H9 (cell line): ENCODE measurements at regions not wholly inside any gene's neighbourhood (a gene's known extent, or its start where the extent isn't known, plus 50 kb on each side); places are given as distances from the start of the nearest gene placed in this dataset.

Experiments
- DNase-seq: peaks from one replicate; pipeline ENCODE4 v3.0.0-alpha.2; 2017
- H2AFZ ChIP-seq: one replicate; pipeline ENCODE4 v1.6.1; 2013; ENCODE audit warnings: mild to moderate bottlenecking, low read length, control low read depth, moderate library complexity
- H2AK5ac ChIP-seq: 2 replicates; pipeline ENCODE4 v1.6.1; 2013; ENCODE audit warnings: low read length, control low read depth, mixed read lengths; ENCODE audit not compliant: insufficient read length
- H2BK120ac ChIP-seq: one replicate; pipeline ENCODE4 v1.6.1; 2013; ENCODE audit warnings: low read depth, mild to moderate bottlenecking, low read length, control low read depth, inconsistent platforms; ENCODE audit not compliant: poor library complexity, severe bottlenecking
- H2BK12ac ChIP-seq: 2 replicates; pipeline ENCODE4 v1.6.1; 2013; ENCODE audit warnings: low read length, control low read depth, mixed read lengths, low read depth; ENCODE audit not compliant: insufficient read length
- H2BK15ac ChIP-seq: 2 replicates; pipeline ENCODE4 v1.6.1; 2013; ENCODE audit warnings: low read depth, low read length, control low read depth
- H2BK20ac ChIP-seq: one replicate; pipeline ENCODE4 v1.6.1; 2013; ENCODE audit warnings: low read depth, mild to moderate bottlenecking, low read length, control low read depth, inconsistent platforms; ENCODE audit not compliant: poor library complexity, severe bottlenecking
- H2BK5ac ChIP-seq: 2 replicates; pipeline ENCODE4 v1.6.1; 2013; ENCODE audit warnings: low read length, control low read depth, mixed read lengths; ENCODE audit not compliant: insufficient read length
- H3K14ac ChIP-seq: 2 replicates; pipeline ENCODE4 v1.6.1; 2013; ENCODE audit warnings: low read length, control low read depth; ENCODE audit not compliant: insufficient read depth
- H3K18ac ChIP-seq: 2 replicates; pipeline ENCODE4 v1.6.1; 2013; ENCODE audit warnings: low read depth, mild to moderate bottlenecking, mixed read lengths, low read length, control low read depth; ENCODE audit not compliant: insufficient read length
- H3K23ac ChIP-seq: 2 replicates; pipeline ENCODE4 v1.6.1; 2013; ENCODE audit warnings: low read length, control low read depth, mixed read lengths, low read depth; ENCODE audit not compliant: insufficient read length
- H3K23me2 ChIP-seq: 2 replicates; pipeline ENCODE4 v1.6.1; 2013; ENCODE audit warnings: low read depth, mild to moderate bottlenecking, mixed read lengths, low read length, control low read depth; ENCODE audit not compliant: insufficient read length, poor library complexity, severe bottlenecking
- H3K27ac ChIP-seq: 2 replicates; pipeline ENCODE4 v1.5.1; 2013; ENCODE audit warnings: low read length, control low read depth, mixed read lengths, low read depth; ENCODE audit not compliant: insufficient read length
- H3K27me3 ChIP-seq: 2 replicates; pipeline ENCODE4 v1.6.1; 2013; ENCODE audit warnings: low read length, control low read depth, inconsistent platforms; ENCODE audit not compliant: insufficient read depth
- H3K4ac ChIP-seq: 2 replicates; pipeline ENCODE4 v1.6.1; 2013; ENCODE audit warnings: low read depth, mild to moderate bottlenecking, control low read depth, inconsistent platforms, low read length, moderate library complexity
- H3K4me1 ChIP-seq: 2 replicates; pipeline ENCODE4 v1.6.1; 2013; ENCODE audit warnings: low read length, control low read depth, inconsistent platforms; ENCODE audit not compliant: insufficient read depth
- H3K4me2 ChIP-seq: 2 replicates; pipeline ENCODE4 v1.6.1; 2013; ENCODE audit warnings: low read length, control low read depth, mixed read lengths; ENCODE audit not compliant: insufficient read length, insufficient read depth
- H3K56ac ChIP-seq: 2 replicates; pipeline ENCODE4 v1.6.1; 2013; ENCODE audit warnings: low read depth, mild to moderate bottlenecking, mixed read lengths, low read length, control low read depth; ENCODE audit not compliant: insufficient read length
- H3K79me1 ChIP-seq: 2 replicates; pipeline ENCODE4 v1.6.1; 2013; ENCODE audit warnings: low read depth, mild to moderate bottlenecking, moderate library complexity, low read length, control low read depth, inconsistent platforms; ENCODE audit not compliant: insufficient read depth, poor library complexity, severe bottlenecking
- H3K79me2 ChIP-seq: 2 replicates; pipeline ENCODE4 v1.6.1; 2013; ENCODE audit warnings: low read length, control low read depth, inconsistent platforms; ENCODE audit not compliant: insufficient read depth
- H3K9ac ChIP-seq: 2 replicates; pipeline ENCODE4 v1.6.1; 2013; ENCODE audit warnings: low read length, control low read depth, mixed read lengths; ENCODE audit not compliant: insufficient read length; ENCODE audit errors: extremely low read depth
- H3K9me3 ChIP-seq: one replicate; pipeline ENCODE4 v1.6.1; 2013; ENCODE audit warnings: low read depth, low read length, inconsistent platforms; ENCODE audit not compliant: control insufficient read depth
- H3T11ph ChIP-seq: one replicate; pipeline ENCODE4 v1.6.1; 2013; ENCODE audit warnings: mild to moderate bottlenecking, low read length, control low read depth, inconsistent platforms
- H4K20me1 ChIP-seq: one replicate; pipeline ENCODE4 v1.6.1; 2013; ENCODE audit not compliant: control insufficient read depth, insufficient read length, insufficient read depth
- H4K5ac ChIP-seq: 2 replicates; pipeline ENCODE4 v1.6.1; 2013; ENCODE audit warnings: low read depth, mild to moderate bottlenecking, mixed read lengths, low read length, control low read depth; ENCODE audit not compliant: insufficient read length
- H4K8ac ChIP-seq: replicated peaks from 2 replicates; pipeline ENCODE4 v1.6.1; 2013; ENCODE audit warnings: low read length, control low read depth, mixed read lengths, low read depth; ENCODE audit not compliant: insufficient read length
- H4K91ac ChIP-seq: 2 replicates; pipeline ENCODE4 v1.6.1; 2013; ENCODE audit warnings: low read depth, mild to moderate bottlenecking, moderate library complexity, mixed read lengths, low read length, control low read depth; ENCODE audit not compliant: insufficient read length
- H3K27ac Mint-ChIP-seq, 3 experiments: 2 replicates in 2 of 3; 3 replicates in 1 of 3; pipeline ENCODE4 v1.8.0; 2020 to 2021; ENCODE audit warnings: mixed read lengths in 3 of 3, mild to moderate bottlenecking in 1 of 3, moderate library complexity in 1 of 3
- H3K27me3 Mint-ChIP-seq: 2 replicates; pipeline ENCODE4 v1.8.0; 2021; ENCODE audit warnings: low read depth, mild to moderate bottlenecking, moderate library complexity, mixed read lengths
- H3K36me3 Mint-ChIP-seq, 3 experiments: 2 replicates in 2 of 3; 3 replicates in 1 of 3; pipeline ENCODE4 v1.8.0; 2020 to 2021; ENCODE audit warnings: low read depth in 3 of 3, mixed read lengths in 3 of 3; ENCODE audit not compliant: insufficient read depth in 1 of 3
- H3K4me1 Mint-ChIP-seq, 2 experiments: 2 replicates each; pipeline ENCODE4 v1.8.0; 2020; ENCODE audit warnings: mixed read lengths in 2 of 2
- H3K4me3 Mint-ChIP-seq, 2 experiments: 2 replicates in 1 of 2; 3 replicates in 1 of 2; pipeline ENCODE4 v1.8.0; 2020 to 2021; ENCODE audit warnings: mild to moderate bottlenecking in 2 of 2, mixed read lengths in 2 of 2, moderate library complexity in 1 of 2
- H3K9me3 Mint-ChIP-seq, 2 experiments: 2 replicates in 1 of 2; 3 replicates in 1 of 2; pipeline ENCODE4 v1.8.0; 2020; ENCODE audit warnings: mild to moderate bottlenecking in 2 of 2, mixed read lengths in 2 of 2, moderate library complexity in 1 of 2
- WGBS: extraction: QIAGEN DNeasy Blood & Tissue Kit; methylation state at CpG from one replicate; pipeline ENCODE4 v1.1.7; 2013; ENCODE audit warnings: missing lambda C conversion rate, low lambda C conversion rate, mixed read lengths; ENCODE audit not compliant: insufficient read length; ENCODE audit errors: extremely low coverage; 5-methylcytosine and 5-hydroxymethylcytosine counted together
- TF ChIP-seq, protein P1 (sequence below): fragments of 200-600 bp; sonication (generic); conservative IDR thresholded peaks from 3 replicates; pipeline ENCODE4 v1.8.0; 2021; ENCODE audit warnings: antibody characterized with exemption, mild to moderate bottlenecking

DNA sequence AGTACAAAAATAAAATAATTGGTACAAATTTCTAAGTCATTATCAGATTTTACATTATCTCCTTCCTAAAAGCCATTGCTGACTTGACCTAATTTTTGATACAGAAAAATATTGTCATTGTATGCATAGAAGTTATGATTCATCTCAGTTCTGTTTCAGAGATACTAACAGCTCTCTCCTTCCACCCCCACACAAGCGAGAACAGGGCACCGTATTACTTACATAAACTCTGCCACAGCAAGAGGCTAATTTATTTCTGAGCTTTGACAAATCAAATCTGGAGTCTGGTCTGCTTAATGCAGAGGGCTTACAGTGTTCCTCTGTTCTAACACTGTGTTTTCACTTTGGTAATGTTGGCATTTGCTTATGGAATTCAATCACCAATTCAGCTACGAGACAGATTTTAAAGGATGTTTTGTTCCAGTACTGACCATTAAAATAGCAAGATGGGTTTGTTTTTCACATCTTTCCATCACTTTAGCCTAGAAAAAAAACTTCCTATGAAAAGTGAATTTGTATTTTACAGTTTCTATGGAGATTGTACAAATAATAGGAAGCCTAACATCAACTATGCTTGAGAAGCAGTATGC lies 181.8 kb downstream of the USP46 start:
- Mint-ChIP-seq H3K27me3 (no peaks in the 10 kb centered on the region; the same call in 1 of the 2 replicates), H3K9me3 (peaks cover 0 to 2% of the 10 kb centered on the region in 2 experiments; a peak in 1 of 5 replicates), H3K4me3 (no peak overlapping the region), H3K36me3 (no peaks in the 10 kb centered on the region), H3K4me1 (peaks cover 0 to under 1% of the 10 kb centered on the region in 2 experiments; a peak in 1 of 4 replicates), H3K27ac (no peak overlapping the region)
- no peak overlapping the region for H2BK15ac ChIP-seq
- H3K9me3 ChIP-seq: no peaks in the 10 kb centered on the region
- no peaks in the 10 kb centered on the region for H3K79me1 ChIP-seq
- H3K23me2 ChIP-seq: no peaks in the 10 kb centered on the region
- no peak overlapping the region for H3K56ac ChIP-seq
- no peak overlapping the region for H4K5ac ChIP-seq
- H3K18ac ChIP-seq: no peak overlapping the region
- no peak overlapping the region for H3K27ac ChIP-seq
- H3K4me2 ChIP-seq: no peak overlapping the region
- H3K23ac ChIP-seq: no peak overlapping the region
- no peaks in the 10 kb centered on the region for H4K20me1 ChIP-seq
- WGBS: no CpG with 5 or more reads among the region's 3 CpGs
- TF ChIP-seq, protein P1, sequence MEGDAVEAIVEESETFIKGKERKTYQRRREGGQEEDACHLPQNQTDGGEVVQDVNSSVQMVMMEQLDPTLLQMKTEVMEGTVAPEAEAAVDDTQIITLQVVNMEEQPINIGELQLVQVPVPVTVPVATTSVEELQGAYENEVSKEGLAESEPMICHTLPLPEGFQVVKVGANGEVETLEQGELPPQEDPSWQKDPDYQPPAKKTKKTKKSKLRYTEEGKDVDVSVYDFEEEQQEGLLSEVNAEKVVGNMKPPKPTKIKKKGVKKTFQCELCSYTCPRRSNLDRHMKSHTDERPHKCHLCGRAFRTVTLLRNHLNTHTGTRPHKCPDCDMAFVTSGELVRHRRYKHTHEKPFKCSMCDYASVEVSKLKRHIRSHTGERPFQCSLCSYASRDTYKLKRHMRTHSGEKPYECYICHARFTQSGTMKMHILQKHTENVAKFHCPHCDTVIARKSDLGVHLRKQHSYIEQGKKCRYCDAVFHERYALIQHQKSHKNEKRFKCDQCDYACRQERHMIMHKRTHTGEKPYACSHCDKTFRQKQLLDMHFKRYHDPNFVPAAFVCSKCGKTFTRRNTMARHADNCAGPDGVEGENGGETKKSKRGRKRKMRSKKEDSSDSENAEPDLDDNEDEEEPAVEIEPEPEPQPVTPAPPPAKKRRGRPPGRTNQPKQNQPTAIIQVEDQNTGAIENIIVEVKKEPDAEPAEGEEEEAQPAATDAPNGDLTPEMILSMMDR: no peak
- no peak overlapping the region for H2BK5ac ChIP-seq
- H2BK12ac ChIP-seq: no peak overlapping the region
- H3T11ph ChIP-seq: no peak overlapping the region
- H3K79me2 ChIP-seq: no peaks in the 10 kb centered on the region
- no peak overlapping the region for H3K4ac ChIP-seq
- no peak for DNase-seq
- H2BK20ac ChIP-seq: no peak overlapping the region
- H3K4me1 ChIP-seq: no peaks in the 10 kb centered on the region
- H3K9ac ChIP-seq: no peak overlapping the region
- H4K91ac ChIP-seq: no peak overlapping the region
- no peaks in the 10 kb centered on the region for H3K27me3 ChIP-seq
- H2BK120ac ChIP-seq: no peak overlapping the region
- no peak overlapping the region for H4K8ac ChIP-seq
- H3K14ac ChIP-seq: no peak overlapping the region
- H2AK5ac ChIP-seq: no peak overlapping the region
- H2AFZ ChIP-seq: no peak overlapping the region
